Medulla oblongata (tissue), 1 donor: ENCODE measurements at regions not wholly inside any gene's neighbourhood (a gene's known extent, or its start where the extent isn't known, plus 50 kb on each side); places are given as distances from the start of the nearest gene placed in this dataset.
A peak's percentile ranks its signal among the peaks of the same experiment; 100 is the strongest.
"Not testable (repeated sequence)": the region's sequence is repeated elsewhere in the genome, so short reads cannot be mapped to it uniquely, and the experiment has no call there.

Experiments used
- DNase-seq: peaks from one replicate; pipeline ENCODE4 v3.0.0-alpha.2; 2015; ENCODE audit errors: extremely low spot score

DNA sequence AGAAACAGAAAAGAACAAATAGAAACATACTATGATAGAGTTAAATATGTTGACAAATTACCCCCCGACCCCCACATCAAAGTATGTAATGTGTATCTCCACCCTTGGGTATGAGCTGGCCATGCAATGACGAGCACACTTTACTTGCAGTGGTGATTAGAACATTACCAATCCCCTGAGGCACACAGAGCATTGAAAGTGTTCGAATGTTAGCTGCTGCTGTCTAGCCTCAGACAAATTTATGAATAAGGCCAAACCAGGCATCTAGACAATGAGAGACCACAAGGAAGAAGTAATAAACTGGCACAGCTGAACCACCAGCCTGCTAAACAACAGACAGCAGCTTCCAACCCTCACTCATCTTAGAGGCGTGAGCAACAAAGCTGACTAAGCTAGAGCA lies 380.5 kb downstream of the DSEL start:
- DNase-seq: no peak

DNA sequence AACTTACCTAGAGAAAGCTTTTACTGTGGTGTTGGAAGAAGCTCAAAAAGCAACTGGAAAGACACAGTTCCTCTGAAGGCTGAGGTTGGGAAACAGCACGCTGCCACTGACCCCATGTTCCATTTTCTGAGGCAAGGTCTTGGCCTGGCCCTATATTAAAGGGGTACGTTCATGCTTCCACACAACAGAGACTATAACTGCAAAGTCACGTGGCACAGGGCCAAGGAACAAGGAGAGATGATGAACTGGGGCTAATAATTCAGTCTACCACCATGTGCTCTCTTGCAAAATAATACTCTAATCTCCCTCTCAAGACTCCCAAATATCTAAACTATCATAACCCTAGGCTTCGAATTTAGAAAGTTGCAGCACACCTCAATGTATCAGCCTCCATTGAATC lies 381.6 kb downstream of the DSEL start:
- no peak for DNase-seq

DNA sequence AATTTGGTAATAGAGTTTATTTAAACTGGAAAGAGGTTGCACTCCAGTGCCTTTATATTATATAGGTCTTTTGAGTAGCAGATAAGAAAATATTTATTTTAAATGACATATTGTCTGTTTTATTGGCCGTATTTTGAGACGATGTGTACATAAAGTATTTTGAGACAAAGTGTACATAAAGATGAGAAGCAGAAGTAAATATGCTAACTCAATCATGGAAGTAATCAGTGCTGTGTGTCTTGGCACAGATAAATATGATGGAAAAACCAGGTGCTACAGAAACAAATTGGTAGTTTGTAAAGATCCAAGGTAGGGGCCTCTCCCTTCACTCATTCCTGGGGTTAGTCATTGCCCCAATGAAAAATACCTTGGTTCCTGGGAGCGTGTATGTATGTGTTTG lies 382.9 kb downstream of the DSEL start:
- no peak for DNase-seq

DNA sequence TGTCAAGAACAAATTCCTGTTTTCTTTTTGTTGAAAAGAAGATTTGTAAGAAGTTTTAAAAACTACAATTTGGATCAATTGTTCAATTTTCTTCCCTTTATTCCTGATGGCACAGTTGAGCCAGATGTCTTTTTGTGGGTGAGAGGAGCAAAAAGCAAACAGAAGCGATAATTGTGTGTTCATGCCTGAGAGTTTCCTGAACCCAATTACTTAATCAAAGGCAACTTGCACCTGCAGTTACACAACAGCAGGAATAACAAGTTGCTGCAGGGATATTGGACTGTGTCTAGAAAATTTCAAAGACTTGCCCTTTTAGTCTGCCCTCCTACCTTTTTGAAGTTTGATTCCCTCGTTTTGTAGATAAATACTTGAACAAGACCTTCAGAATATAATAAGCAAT lies 383.6 kb downstream of the DSEL start:
- DNase-seq: no peak

DNA sequence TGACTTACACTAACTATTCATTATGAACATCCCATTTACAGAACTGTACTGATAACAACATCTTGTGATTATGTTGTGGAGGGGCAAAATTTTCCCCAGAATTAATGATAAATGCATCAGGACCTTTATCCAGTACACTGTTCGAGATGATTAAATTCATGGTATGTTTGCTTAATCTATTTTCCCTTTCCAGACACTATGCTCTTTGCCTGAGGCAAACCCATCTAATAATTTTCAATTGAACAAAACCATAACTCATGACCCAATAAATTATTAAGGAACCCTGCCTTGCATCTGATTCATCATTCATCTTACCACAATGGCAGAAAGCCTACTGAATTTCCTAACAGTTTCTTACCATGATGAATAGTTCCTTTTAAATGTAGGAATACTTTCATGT lies 385.0 kb downstream of the DSEL start:
- DNase-seq: no peak

DNA sequence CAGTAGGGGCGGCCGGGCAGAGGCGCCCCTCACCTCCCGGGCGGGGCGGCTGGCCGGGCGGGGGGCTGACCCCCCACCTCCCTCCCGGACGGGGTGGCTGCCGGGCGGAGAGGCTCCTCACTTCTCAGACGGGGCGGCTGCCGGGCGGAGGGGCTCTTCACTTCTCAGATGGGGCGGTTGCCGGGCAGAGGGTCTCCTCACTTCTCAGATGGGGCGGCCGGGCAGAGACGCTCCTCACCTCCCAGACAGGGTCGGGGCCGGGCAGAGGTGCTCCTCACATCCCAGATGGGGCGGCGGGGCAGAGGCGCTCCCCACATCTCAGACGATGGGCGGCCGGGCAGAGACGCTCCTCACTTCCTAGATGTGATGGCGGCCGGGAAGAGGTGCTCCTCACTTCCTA lies 389.8 kb downstream of the DSEL start:
- not testable (repeated sequence) for DNase-seq

DNA sequence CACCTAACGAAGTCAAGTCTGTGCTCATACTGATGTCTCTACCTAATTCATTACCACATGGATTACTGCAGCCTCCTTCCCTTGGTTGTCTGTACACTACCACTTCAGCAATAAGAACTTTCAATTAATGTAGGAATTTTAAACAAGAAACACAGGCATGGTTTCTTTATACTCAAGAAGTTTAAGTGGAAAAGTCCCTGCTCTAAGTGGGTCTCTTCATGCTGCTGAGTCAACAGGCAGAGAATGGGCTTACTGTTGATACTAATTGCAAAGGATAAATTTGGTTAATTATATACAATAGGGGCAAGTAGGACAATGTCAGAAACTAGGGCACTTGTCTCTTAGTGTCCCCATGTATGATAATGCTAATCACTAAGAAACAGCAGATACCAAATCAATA lies 392.6 kb downstream of the DSEL start:
- no peak for DNase-seq

DNA sequence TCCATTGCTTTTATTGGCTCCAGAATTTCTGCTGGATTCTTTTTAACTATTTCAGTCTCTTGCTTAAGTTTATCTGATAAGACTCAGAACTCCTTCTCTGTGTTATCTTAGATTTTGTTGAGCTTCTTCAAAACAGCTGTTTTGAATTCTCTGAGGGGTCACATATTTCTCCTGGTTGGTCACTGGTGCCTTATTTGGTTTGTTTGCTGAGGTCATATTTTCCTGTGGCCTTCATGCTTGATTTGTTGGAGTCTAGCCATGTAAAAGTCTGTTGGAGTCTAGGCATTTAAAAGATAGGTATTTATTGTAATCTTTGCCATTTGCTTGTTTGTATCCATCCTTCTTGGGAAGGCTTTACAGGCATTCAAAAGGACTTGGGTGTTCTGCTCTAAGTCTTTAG lies 398.7 kb downstream of the DSEL start:
- no peak for DNase-seq

DNA sequence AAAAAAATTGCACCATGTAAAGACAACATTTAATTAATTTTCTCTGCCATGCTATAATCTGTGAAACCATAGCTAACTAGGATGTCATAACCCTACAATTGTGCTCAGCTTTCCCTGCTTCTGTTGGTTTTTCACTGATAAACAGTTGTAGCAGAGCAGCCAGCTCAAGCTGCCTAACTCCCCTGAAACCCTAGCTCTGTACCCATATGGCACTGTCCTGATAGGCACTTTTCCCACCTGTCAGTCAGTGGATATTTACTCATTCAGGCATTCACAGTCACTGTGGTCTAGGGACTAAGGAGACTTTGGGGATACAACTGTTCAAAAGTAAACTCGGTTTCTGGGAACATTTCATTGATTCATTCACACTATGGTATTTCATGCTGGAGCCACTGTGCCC lies 407.0 kb downstream of the DSEL start:
- DNase-seq: no peak

DNA sequence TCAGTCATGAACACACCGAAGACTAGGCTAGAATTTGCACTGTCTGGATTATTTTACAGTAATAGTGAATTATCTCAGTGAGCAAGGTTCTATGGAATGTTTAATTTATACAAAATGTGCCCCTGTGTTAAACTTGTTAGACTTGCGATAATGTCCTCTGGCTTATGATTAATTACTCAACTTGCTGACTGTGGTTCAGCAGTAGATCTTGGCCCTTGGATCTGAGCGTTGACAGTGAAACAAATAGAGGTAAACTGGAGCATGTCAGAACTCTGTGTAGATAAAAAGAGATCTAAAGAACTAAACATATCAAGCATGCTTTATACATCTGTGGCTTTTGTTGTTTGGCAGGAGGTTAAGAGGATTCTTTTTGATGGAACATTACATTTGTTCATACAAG lies 407.6 kb downstream of the DSEL start:
- no peak for DNase-seq

DNA sequence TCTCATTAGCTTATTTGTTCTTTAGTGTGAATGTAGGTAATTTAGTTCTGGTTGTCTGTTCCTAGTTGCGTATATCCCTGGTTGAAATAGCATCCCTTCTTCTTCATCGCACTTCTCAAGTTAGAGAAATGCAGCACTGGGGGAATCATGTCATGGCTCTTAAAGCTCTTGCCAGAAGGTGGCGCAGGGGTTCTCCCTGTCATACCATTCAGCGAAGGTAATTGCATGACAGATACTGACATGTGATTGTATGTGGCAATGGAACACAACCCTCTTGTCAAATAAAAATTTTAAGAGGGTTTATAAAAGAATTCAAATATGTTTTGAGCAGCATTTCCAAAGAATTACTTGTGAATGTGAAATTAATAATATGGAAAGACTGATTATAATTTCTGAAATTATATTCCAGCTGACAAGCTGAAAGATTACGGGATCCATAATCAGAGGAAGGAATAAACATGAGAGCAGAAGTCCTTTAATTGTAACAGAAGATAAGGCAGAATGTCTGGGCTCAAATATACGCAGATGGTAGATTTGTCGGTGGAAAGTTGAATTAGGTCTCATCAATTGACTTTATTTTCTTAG lies 411.7 kb downstream of the DSEL start:
- peak; percentile 85 for DNase-seq

DNA sequence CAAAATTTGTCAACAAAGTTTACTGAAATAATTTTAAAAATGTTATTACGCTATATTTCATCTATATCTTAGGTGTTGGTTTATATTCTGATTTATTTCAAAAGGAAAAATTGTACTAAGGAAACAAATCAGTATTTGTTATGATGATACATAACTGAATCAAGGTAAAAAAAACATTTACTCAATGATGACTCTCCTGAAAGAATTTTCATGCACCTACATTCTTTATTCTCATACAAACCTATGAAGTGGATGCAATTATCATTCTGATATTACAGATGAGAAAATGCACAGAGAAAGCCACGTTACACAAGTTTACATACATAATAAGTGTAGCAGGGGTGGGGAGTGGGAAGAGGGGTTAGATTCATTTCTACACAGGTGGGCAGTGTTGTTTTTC lies 422.4 kb downstream of the DSEL start:
- DNase-seq: no peak

DNA sequence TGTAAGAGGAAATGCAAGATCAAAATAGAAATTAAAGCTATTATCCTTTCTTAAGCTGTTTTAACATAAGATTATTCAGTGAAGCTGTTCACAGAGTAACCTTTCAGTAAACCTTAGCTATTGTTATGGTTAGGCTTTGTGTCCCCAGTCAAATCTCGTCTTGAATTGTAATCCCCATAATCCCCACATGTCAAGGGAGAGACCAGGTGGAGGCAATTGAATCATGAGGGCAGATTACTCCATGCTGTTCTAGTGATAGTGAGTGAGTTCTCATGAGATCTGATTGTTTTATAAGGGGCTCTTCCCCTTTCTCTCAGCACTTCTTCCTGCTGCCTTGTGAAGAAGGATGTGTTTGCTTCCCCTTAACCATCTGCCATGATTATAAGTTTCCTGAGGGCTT lies 424.4 kb downstream of the DSEL start:
- no peak for DNase-seq

DNA sequence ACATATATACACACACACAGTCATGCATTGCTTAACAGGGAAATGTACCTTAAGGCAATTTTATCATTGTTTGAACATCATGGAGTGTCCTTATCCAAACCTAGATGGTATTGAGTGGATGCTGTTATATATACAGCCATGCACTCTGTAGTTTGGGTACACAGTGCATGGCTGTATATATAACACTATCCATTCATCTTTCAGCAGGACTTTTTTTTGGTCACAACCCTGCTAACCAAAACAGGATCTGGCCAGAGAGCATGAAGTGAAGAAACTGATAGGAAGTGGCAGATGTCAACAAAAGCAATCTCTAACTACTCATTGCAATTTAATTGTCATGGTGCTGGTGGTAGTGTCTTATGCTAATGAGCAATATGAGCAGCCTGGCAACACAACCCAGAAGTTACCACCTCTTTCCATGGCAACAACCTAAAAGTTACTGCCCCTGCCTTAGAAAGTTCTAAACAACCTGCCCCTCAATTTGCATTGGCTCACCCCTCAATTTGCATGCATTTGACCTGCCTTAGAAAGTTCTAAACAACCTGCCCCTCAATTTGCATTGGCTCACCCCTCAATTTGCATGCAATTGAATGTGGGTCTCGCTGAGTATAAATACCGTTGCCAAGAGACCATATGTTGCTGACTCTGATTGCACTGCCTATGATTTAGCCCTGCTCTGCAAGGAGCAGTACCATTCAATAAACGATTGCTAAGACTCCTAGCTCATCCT lies 434.9 kb downstream of the DSEL start:
- DNase-seq: no peak

DNA sequence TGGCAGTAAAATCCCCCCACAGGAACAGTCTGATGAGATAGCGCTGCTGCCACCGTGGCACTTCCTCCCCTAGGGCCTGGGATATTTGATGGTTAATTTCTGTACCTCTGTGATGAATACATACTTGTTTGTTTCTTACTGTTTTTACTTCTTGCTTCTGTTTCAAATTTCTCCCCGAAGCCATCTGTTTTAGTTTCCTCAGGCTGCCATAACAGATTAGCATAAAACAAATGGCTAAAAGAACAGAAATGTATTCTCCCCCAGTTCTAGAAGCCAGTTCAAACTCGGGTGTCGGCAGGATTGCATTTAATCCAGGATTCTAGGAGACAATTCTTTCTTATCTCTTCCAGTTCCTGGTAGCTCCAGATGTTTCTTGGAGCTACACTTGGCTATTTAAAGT lies 435.9 kb downstream of the DSEL start:
- no peak for DNase-seq

DNA sequence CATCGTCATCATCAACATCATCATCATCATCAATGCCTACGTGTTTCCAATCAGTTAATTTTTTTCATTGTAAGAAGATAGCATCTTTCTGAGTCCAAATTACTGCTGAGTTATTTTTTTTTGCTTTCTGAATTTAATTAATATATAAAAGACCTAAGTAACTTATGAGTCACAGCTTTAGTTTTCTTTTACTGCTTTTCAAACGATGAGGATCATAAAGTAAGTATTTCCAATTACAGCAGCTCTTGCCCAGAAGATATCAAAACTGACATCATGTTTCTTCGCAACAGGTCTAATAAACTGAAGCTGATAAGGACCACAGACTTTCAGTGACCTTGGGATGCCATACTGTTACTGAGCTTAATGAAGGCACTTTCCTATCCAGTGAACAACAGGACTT lies 442.2 kb downstream of the DSEL start:
- DNase-seq: no peak

DNA sequence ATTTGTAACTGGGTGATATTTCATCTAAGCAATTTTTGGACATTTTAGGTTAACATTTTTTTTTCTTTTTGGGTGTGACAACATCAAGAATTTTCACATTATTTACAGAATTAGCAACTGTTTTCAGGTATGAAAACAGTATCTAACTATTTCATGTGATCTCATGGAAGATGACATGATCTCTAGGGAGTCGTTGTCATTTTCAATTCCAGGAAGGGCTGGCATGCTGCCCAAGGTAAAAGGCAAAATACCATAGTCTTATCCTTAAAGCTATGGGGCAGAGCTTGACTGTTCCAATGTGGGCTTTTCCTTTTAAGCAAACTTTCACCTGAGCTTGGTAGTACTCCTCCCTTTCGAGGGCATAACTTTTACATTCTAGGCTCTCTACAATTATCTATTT lies 443.7 kb downstream of the DSEL start:
- DNase-seq: no peak

DNA sequence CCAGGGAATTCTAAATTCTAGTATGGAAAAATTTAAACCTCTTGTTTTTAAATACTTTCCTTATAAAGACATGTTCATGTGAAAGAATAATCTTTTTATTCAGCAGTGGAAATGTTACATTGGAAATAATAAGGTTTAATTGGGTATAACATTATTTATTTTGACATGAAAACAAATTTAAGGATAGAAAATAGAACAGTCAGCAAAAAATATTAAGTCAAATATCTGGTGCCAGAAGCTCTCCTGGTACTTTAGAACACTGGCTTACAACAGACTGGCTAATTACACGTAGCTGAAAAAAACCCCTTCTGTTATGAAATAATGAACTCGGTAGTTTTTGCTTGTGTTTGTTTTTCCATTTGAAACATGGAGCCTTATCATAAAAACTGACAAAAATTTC lies 447.9 kb downstream of the DSEL start:
- DNase-seq: no peak

DNA sequence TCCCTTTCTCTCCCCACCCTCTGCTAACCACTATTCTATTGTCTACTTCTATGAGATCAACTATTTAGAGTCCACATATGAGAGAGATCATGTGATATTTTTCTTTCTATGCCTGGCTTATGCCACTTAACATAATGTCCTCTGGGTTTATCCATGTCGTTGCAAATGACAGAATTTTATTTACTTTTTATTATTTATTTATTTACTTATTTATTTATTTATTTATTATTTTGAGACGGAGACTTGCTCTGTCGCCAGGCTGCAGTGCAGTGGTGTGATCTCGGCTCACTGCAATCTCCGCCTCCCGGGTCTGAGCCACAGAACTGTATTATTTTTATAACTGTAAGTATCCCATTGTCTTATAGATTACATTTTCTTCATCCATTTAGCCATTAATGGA lies 443.4 kb upstream of the CDH19 start:
- DNase-seq: no peak

DNA sequence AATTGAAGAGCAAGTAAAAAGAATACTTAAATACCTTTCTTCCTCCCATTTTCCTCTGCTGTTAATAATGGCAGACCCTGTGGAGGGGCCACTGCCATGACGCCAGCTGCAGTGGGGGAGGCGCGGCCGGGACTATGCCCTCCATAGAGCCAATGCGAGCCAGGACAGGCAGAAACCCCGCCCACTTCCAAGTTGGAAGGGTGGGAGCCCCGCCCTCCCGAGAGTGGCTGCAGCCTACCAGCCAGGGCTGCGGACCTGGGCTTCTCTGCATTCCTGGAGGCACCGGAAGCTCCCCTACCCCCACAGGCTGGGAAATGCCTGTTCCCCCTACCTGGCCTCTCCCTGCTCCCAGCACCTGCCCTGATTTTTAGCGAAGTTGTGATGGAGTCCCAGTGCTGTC lies 439.4 kb upstream of the CDH19 start:
- no peak for DNase-seq

DNA sequence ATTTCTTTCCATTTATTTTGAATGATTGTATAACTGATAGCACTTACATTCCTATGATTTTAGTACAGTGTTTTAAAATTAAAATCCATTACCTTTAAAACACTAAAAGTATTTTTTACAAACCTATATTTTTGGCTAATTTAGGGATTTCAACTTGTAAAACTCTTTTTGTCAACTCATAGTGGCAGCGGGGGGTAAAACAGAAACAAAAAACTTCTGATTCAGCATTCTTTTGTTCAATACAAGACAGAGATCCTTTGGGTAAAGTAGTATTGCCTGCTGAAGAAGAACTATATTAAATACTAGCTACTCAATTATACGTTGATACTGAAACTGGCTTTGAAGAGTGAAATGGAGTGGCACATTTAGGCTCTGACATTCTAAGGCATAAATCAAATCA lies 437.4 kb upstream of the CDH19 start:
- DNase-seq: no peak

DNA sequence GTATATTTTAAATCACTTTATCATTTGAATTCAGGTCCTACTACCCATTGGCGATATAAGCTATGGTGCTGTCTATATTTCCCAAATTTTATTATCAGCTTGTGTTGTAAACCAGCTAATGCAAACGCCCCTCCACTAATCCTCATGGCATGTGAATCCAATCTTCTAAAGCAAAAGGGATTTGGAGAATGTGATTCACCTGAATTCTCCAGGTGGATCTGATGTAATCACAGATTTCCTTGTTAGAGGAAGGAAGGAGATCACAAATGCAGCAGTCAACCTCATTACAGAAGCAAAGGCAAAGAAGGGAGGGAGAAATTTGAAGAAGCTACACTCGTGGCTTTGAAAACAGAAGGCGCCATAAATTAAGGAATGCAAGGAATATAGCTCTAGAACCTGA lies 431.1 kb upstream of the CDH19 start:
- no peak for DNase-seq

DNA sequence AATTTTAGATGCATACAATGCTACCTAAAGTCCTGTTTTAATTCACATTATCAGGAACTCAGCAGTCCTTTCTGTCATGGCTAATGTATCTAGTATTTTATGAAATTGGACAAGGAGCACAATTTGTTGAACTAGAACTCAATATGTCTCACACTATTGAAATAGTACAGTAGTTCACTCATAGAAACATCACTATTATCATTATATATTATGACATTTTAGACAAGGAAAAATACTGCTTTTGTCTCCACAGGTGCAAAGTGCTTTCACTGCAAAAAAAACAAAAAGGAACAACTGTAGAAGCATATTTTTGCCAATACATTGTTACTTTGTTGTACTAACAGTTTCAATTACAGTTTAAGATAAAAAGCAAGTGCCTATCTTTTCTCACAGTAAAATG lies 419.2 kb upstream of the CDH19 start:
- no peak for DNase-seq

DNA sequence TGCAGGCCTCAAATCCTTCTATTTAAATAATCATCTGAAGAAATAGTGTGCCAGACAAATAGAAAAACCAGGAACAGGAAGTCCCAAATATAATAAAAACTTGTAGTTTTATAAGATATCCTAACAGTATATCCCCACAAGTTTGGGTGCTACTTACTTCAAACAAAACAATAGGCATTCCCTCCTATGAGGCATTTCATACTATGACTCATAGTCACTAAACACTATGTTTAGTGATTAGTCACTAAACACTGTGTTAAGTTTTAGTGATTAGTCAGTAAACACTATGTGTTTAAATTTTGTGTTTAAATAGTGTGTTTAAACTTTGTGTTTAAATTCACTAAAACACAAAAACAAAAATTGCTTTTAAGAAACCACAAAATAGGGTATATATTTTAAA lies 407.0 kb upstream of the CDH19 start:
- no peak for DNase-seq
